PC-3 (cell line): ENCODE measurements at regions not wholly inside any gene's neighbourhood (a gene's known extent, or its start where the extent isn't known, plus 50 kb on each side); places are given as distances from the start of the nearest gene placed in this dataset.
A peak's percentile ranks its signal among the peaks of the same experiment; 100 is the strongest.

Source experiments
- ATAC-seq: fragments of 200-7000 bp; cut with Tn5 transposase; 2 replicates; pipeline ENCODE4 v1.9.1; 2020; ENCODE audit warnings: mild to moderate bottlenecking, moderate library complexity
- BruUV-seq: library from RNA; stranded (reverse); fragments of 400-500 nt; replicated peaks from 2 replicates; lab custom pipeline; 2021; lab: Mats Ljungman, UMichigan
- CTCF ChIA-PET: fragments of 300-600 bp; sonication (Branson Sonifier 250); formaldehyde crosslinking; loops from one replicate; lab custom pipeline; 2022; ENCODE audit warnings: antibody characterized with exemption; lab: Charles Lee
- POLR2A ChIA-PET: fragments of 300-600 bp; sonication (Branson Sonifier 250); formaldehyde crosslinking; loops from one replicate; lab custom pipeline; 2022; ENCODE audit warnings: antibody characterized with exemption; ENCODE audit not compliant: unreplicated experiment; lab: Charles Lee
- DNase-seq: peaks from one replicate; pipeline ENCODE4 v3.0.0-alpha.2; 2015
- H2AFZ ChIP-seq: fragments of 300-600 bp; sonication (generic); 2 replicates; pipeline ENCODE4 v1.6.0; 2016; ENCODE audit warnings: antibody characterized with exemption, low read length
- H3F3A ChIP-seq: fragments of 300-600 bp; sonication (generic); one replicate; pipeline ENCODE4 v1.6.0; 2017; ENCODE audit warnings: antibody characterized with exemption, low read length, control low read depth, mild to moderate bottlenecking; ENCODE audit not compliant: unreplicated experiment
- H3K27ac ChIP-seq: fragments of 300-600 bp; sonication (generic); 2 replicates; pipeline ENCODE4 v1.5.1; 2016; ENCODE audit warnings: mild to moderate bottlenecking, low read length
- H3K27me3 ChIP-seq: fragments of 300-600 bp; sonication (generic); 2 replicates; pipeline ENCODE4 v1.6.1; 2016; ENCODE audit warnings: low read length, mixed read lengths
- H3K36me3 ChIP-seq: fragments of 300-600 bp; sonication (generic); 2 replicates; pipeline ENCODE4 v1.6.1; 2016; ENCODE audit warnings: low read depth, mixed run types, low read length, mixed read lengths
- H3K4me1 ChIP-seq: fragments of 300-600 bp; sonication (generic); 2 replicates; pipeline ENCODE4 v1.5.1; 2016; ENCODE audit warnings: low read length; ENCODE audit not compliant: insufficient read depth
- H3K4me2 ChIP-seq: fragments of 300-600 bp; sonication (generic); 2 replicates; pipeline ENCODE4 v1.6.0; 2016; ENCODE audit warnings: low read length
- H3K4me3 ChIP-seq: fragments of 300-600 bp; sonication (generic); 2 replicates; pipeline ENCODE4 v1.5.1; 2016; ENCODE audit warnings: mild to moderate bottlenecking, low read length, mixed read lengths
- H3K79me2 ChIP-seq: fragments of 300-600 bp; sonication (generic); 2 replicates; pipeline ENCODE4 v1.6.1; 2017; ENCODE audit warnings: low read length, mixed read lengths
- H3K9ac ChIP-seq: fragments of 300-600 bp; sonication (generic); 2 replicates; pipeline ENCODE4 v1.6.0; 2016; ENCODE audit warnings: mild to moderate bottlenecking, low read length
- H3K9me2 ChIP-seq: fragments of 300-600 bp; sonication (generic); replicated peaks from 2 replicates; pipeline ENCODE4 v1.6.1; 2016; ENCODE audit warnings: mixed run types, low read length, mixed read lengths
- H3K9me3 ChIP-seq: fragments of 300-600 bp; sonication (generic); 2 replicates; pipeline ENCODE4 v1.6.1; 2016; ENCODE audit warnings: low read length, mixed read lengths
- H4K20me1 ChIP-seq: fragments of 300-600 bp; sonication (generic); 2 replicates; pipeline ENCODE4 v1.6.1; 2016; ENCODE audit warnings: low read length, mixed read lengths
- CTCF ChIP-seq: fragments of 300-600 bp; sonication (generic); conservative IDR thresholded peaks from 2 replicates; pipeline ENCODE4 v1.5.1; 2017; ENCODE audit warnings: antibody characterized with exemption, low read depth, mild to moderate bottlenecking, low read length
- EZH2 ChIP-seq: fragments of 300-600 bp; sonication (generic); IDR thresholded peaks from one replicate; pipeline ENCODE4 v1.6.1; 2017; ENCODE audit warnings: antibody characterized with exemption, mild to moderate bottlenecking, low read length; ENCODE audit not compliant: unreplicated experiment
- EZH2phosphoT487 ChIP-seq: fragments of 300-600 bp; sonication (generic); IDR thresholded peaks from 2 replicates; pipeline ENCODE4 v1.6.1; 2018; ENCODE audit warnings: mild to moderate bottlenecking, antibody characterized with exemption, low read length, borderline replicate concordance
- intact Hi-C: fragments of 100-400 bp; cut with micrococcal nuclease; formaldehyde crosslinking; loops from 2 replicates; pipeline ENCODE4 v1.9.0; 2023

DNA sequence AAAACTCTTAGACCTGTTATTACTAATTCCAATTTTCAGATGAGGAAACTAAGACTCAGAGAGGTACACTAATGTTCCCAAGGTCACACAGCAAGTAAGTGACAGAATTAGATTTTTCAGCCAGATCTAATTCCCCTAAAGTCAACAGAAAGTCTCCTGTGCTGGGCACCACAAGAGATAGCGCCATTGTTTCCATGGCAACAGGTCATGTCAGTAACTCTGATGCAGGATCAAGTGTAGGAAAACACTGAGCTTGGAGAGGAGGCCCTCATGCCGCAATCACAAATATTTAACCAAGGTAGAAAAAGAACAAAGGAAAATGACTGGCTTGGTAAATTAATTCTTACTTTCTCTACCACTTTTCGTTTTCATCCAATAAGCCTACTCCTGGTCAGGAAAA, 166.0 kb upstream of the CDH13 start:
- no peak overlapping the region for H3K4me2 ChIP-seq
- H3K79me2 ChIP-seq = no peaks in the 10 kb centered on the region
- peaks cover 9% of the 10 kb centered on the region for H3K27me3 ChIP-seq
- ChIA-PET CTCF (no interaction called here), POLR2A (no interaction called here)
- intact Hi-C loops = no loop called here
- H3K27ac ChIP-seq = no peak overlapping the region
- no peaks in the 10 kb centered on the region for H3K9me2 ChIP-seq
- no peak for DNase-seq
- no peak overlapping the region for H3K9ac ChIP-seq
- H3F3A ChIP-seq = no peaks in the 10 kb centered on the region
- TF ChIP-seq CTCF (no peak), EZH2 (no peak), EZH2phosphoT487 (no peak)
- H3K9me3 ChIP-seq = no peaks in the 10 kb centered on the region
- BruUV-seq = no TSS peak
- H3K36me3 ChIP-seq = no peaks in the 10 kb centered on the region
- no peak overlapping the region for H3K4me3 ChIP-seq
- no peak overlapping the region for H2AFZ ChIP-seq
- ATAC-seq = no peak
- H3K4me1 ChIP-seq = no peaks in the 10 kb centered on the region
- no peaks in the 10 kb centered on the region for H4K20me1 ChIP-seq

DNA sequence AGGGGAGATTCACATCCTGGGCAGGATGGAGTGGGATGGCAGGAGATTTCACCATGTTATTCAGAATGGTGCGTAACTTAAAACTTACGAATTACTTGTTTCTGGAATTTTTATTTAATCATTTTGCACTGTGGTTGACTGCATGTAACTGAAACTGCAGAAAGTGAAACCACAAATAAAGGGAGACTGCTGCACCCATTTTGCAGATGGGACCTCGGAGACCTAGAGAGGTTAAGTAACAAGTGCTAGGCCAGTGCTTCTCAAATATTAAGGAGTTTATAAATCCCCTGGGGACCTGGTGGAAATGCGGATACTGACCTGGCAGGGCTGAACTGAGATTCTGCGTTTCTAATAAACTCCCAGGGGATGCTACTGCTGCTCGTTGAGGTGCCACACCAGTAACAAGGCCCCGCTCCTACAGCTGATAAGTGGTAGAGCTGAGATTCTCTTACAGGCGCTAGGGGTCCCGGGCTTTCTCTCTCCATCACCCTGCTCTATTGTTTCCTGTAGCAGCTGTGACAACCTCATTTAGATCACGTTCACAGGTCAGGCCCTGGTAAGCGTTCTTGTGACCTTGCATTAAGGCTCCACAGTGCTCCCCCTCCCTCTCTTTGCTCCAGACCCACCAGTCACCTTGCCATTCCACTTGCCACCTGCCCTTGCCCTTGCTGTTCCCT, 167.1 kb upstream of the CDH13 start:
- Histone ChIP-seq H3K4me1 (no peaks in the 10 kb centered on the region), H3K4me3 (no peak overlapping the region), H4K20me1 (no peaks in the 10 kb centered on the region), H3K9ac (no peak overlapping the region), H3K27me3 (peaks cover 7% of the 10 kb centered on the region), H3K9me2 (no peaks in the 10 kb centered on the region), H3K9me3 (no peaks in the 10 kb centered on the region), H2AFZ (no peak overlapping the region), H3K4me2 (no peak overlapping the region), H3K27ac (no peak overlapping the region), H3K36me3 (no peaks in the 10 kb centered on the region), H3K79me2 (no peaks in the 10 kb centered on the region), H3F3A (no peaks in the 10 kb centered on the region)
- DNase-seq = no peak
- intact Hi-C loops = no loop called here
- BruUV-seq = no TSS peak
- no peak for TF ChIP-seq CTCF
- no peak for TF ChIP-seq EZH2phosphoT487
- TF ChIP-seq EZH2 = no peak
- ChIA-PET CTCF (no interaction called here), POLR2A (no interaction called here)
- no peak for ATAC-seq

- peaks cover 27% of the 10 kb centered on the region for H3K27me3 ChIP-seq
- BruUV-seq = no TSS peak
These were observed 170.1 kb upstream of the CDH13 start for GRCh38 chr16:82456683-82457082.

More at GRCh38 chr16:82456683-82457082, 170.1 kb upstream of the CDH13 start:
- Histone ChIP-seq H3K79me2 (no peaks in the 10 kb centered on the region), H4K20me1 (no peaks in the 10 kb centered on the region), H3K27ac (no peak overlapping the region), H3F3A (no peaks in the 10 kb centered on the region), H3K9me2 (no peaks in the 10 kb centered on the region), H3K9ac (no peak overlapping the region), H3K4me1 (no peaks in the 10 kb centered on the region), H2AFZ (no peak overlapping the region), H3K4me2 (no peak overlapping the region), H3K9me3 (no peaks in the 10 kb centered on the region), H3K4me3 (no peak overlapping the region), H3K36me3 (no peaks in the 10 kb centered on the region)
- CTCF ChIA-PET = no interaction called here
- no peak for TF ChIP-seq EZH2phosphoT487
- TF ChIP-seq CTCF = peak; percentile 61
- ATAC-seq (peak; percentile 50), DNase-seq (peak; percentile 55)
- intact Hi-C loops = no loop called here
- POLR2A ChIA-PET = interaction anchor here (0.6 kb wide), 1 partner anchor 25 kb away, joined by 7 read pairs; no protein-coding TSS in a partner anchor
